CD4-positive, alpha-beta T cell treated with Interleukin-1 beta for 1 hour (primary cell): ENCODE measurements at regions not wholly inside any gene's neighbourhood (a gene's known extent, or its start where the extent isn't known, plus 50 kb on each side); places are given as distances from the start of the nearest gene placed in this dataset.

Experiments
- DNase-seq, 2 donors: peaks; one replicate each; pipeline ENCODE4 v3.0.0-alpha.2; 2020 to 2022

DNA sequence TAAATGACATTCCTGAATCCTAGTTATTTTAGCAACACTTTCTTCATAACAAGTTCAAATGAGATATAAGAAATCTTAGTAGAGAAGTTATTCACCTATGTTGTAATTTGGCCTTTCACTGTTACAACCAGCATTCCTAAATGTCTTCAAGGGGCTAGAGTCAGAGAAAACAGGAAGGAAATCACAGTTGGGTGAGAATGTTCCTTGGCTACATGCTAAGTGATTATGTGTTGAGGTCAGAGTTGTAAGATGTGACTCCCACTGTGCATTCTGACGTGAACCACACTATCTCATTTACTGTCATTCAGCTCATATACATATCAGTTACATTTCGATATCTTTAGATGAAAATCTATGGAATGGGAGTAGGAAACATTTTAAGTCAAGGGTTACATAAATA lies 51.0 kb upstream of the MLIP start:
- no peak for DNase-seq
